ENCODE measurements at regions not wholly inside any gene's neighbourhood (a gene's known extent, or its start where the extent isn't known, plus 50 kb on each side); places are given as distances from the start of the nearest gene placed in this dataset.

DNA sequence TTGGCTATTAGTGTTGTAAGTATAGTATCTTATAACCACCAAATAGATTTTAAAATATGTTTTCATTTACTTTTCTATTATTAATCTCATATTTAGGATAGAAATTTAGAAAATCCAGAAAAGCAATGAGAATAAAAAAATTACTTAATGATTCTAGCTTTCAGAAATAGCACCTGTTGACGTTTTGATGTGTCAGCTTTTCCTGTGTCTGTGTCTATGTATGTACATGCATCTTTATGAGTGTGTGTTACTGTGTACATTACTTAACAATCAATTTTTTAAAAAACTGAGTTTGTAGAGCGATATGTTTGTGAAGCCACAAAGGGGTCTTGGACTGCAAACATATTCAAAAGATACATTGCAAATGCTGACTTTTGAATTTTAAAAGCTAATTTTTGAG, 526.9 kb downstream of the BCKDHB start:
- TF ChIP-seq, protein P1, sequence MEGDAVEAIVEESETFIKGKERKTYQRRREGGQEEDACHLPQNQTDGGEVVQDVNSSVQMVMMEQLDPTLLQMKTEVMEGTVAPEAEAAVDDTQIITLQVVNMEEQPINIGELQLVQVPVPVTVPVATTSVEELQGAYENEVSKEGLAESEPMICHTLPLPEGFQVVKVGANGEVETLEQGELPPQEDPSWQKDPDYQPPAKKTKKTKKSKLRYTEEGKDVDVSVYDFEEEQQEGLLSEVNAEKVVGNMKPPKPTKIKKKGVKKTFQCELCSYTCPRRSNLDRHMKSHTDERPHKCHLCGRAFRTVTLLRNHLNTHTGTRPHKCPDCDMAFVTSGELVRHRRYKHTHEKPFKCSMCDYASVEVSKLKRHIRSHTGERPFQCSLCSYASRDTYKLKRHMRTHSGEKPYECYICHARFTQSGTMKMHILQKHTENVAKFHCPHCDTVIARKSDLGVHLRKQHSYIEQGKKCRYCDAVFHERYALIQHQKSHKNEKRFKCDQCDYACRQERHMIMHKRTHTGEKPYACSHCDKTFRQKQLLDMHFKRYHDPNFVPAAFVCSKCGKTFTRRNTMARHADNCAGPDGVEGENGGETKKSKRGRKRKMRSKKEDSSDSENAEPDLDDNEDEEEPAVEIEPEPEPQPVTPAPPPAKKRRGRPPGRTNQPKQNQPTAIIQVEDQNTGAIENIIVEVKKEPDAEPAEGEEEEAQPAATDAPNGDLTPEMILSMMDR (IDR thresholded peaks at IDR 0.05), result no peak
- TF ChIP-seq, protein P2, sequence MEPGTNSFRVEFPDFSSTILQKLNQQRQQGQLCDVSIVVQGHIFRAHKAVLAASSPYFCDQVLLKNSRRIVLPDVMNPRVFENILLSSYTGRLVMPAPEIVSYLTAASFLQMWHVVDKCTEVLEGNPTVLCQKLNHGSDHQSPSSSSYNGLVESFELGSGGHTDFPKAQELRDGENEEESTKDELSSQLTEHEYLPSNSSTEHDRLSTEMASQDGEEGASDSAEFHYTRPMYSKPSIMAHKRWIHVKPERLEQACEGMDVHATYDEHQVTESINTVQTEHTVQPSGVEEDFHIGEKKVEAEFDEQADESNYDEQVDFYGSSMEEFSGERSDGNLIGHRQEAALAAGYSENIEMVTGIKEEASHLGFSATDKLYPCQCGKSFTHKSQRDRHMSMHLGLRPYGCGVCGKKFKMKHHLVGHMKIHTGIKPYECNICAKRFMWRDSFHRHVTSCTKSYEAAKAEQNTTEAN (CRISPR knock-in tag; IDR thresholded peaks at IDR 0.05), result no peak
- TF ChIP-seq, protein P3, sequence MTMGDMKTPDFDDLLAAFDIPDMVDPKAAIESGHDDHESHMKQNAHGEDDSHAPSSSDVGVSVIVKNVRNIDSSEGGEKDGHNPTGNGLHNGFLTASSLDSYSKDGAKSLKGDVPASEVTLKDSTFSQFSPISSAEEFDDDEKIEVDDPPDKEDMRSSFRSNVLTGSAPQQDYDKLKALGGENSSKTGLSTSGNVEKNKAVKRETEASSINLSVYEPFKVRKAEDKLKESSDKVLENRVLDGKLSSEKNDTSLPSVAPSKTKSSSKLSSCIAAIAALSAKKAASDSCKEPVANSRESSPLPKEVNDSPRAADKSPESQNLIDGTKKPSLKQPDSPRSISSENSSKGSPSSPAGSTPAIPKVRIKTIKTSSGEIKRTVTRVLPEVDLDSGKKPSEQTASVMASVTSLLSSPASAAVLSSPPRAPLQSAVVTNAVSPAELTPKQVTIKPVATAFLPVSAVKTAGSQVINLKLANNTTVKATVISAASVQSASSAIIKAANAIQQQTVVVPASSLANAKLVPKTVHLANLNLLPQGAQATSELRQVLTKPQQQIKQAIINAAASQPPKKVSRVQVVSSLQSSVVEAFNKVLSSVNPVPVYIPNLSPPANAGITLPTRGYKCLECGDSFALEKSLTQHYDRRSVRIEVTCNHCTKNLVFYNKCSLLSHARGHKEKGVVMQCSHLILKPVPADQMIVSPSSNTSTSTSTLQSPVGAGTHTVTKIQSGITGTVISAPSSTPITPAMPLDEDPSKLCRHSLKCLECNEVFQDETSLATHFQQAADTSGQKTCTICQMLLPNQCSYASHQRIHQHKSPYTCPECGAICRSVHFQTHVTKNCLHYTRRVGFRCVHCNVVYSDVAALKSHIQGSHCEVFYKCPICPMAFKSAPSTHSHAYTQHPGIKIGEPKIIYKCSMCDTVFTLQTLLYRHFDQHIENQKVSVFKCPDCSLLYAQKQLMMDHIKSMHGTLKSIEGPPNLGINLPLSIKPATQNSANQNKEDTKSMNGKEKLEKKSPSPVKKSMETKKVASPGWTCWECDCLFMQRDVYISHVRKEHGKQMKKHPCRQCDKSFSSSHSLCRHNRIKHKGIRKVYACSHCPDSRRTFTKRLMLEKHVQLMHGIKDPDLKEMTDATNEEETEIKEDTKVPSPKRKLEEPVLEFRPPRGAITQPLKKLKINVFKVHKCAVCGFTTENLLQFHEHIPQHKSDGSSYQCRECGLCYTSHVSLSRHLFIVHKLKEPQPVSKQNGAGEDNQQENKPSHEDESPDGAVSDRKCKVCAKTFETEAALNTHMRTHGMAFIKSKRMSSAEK (CRISPR knock-in tag; IDR thresholded peaks at IDR 0.05; ENCODE audit: borderline replicate concordance), result no peak
- TF ChIP-seq, protein P4, sequence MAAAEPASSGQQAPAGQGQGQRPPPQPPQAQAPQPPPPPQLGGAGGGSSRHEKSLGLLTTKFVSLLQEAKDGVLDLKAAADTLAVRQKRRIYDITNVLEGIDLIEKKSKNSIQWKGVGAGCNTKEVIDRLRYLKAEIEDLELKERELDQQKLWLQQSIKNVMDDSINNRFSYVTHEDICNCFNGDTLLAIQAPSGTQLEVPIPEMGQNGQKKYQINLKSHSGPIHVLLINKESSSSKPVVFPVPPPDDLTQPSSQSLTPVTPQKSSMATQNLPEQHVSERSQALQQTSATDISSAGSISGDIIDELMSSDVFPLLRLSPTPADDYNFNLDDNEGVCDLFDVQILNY (CRISPR knock-in tag; IDR thresholded peaks at IDR 0.05), result no peak

Data from WTC11 (cell line).